ENCODE measurements at regions not wholly inside any gene's neighbourhood (a gene's known extent, or its start where the extent isn't known, plus 50 kb on each side); places are given as distances from the start of the nearest gene placed in this dataset.
"Not testable (repeated sequence)": the region's sequence is repeated elsewhere in the genome, so short reads cannot be mapped to it uniquely, and the experiment has no call there.

- POLR2A ChIA-PET: no interaction called here
- H3K27me3 Mint-ChIP-seq: peaks cover 4% of the 10 kb centered on the region
- no peaks in the 10 kb centered on the region for H3K4me1 Mint-ChIP-seq (ENCODE audit: low read depth)
Observed at GRCh38 chr1:58189453-58189852, 357.1 kb downstream of the OMA1 start.

GRCh38 chr1:58183286-58183685, 363.2 kb downstream of the OMA1 start:
- Mint-ChIP-seq H3K27me3 (peaks cover 3% of the 10 kb centered on the region), H3K4me1 (ENCODE audit: low read depth) (no peaks in the 10 kb centered on the region), H3K36me3 (no peaks in the 10 kb centered on the region), H3K4me3 (no peak overlapping the region), H3K9me3 (peaks cover 20% of the 10 kb centered on the region), H3K27ac (no peak overlapping the region)
- ChIA-PET POLR2A (no interaction called here), CTCF (no interaction called here)
- no peak for DNase-seq
- intact Hi-C loops (cut with micrococcal nuclease): no loop called here

More at GRCh38 chr1:58189453-58189852, 357.1 kb downstream of the OMA1 start:
- CTCF ChIA-PET: no interaction called here
- Mint-ChIP-seq H3K27ac (no peak overlapping the region), H3K9me3 (no peaks in the 10 kb centered on the region), H3K36me3 (no peaks in the 10 kb centered on the region), H3K4me3 (no peak overlapping the region)
- intact Hi-C loops (cut with micrococcal nuclease): no loop called here
- no peak for DNase-seq

- Mint-ChIP-seq H3K36me3 (no peaks in the 10 kb centered on the region), H3K4me3 (no peak overlapping the region), H3K9me3 (peaks cover 20% of the 10 kb centered on the region), H3K27me3 (no peaks in the 10 kb centered on the region), H3K27ac (no peak overlapping the region), H3K4me1 (ENCODE audit: low read depth) (no peaks in the 10 kb centered on the region)
- ChIA-PET POLR2A (no interaction called here), CTCF (no interaction called here)
- DNase-seq: no peak
- intact Hi-C loops (cut with micrococcal nuclease): no loop called here
Observed at GRCh38 chr1:58180537-58180936, 366.0 kb downstream of the OMA1 start.

GRCh38 chr1:58169160-58169559, 377.4 kb downstream of the OMA1 start:
- H3K27me3 Mint-ChIP-seq; H3K36me3 Mint-ChIP-seq; intact Hi-C loops (cut with micrococcal nuclease); H3K9me3 Mint-ChIP-seq; H3K4me3 Mint-ChIP-seq; H3K4me1 Mint-ChIP-seq (ENCODE audit: low read depth); CTCF ChIA-PET; POLR2A ChIA-PET; H3K27ac Mint-ChIP-seq; DNase-seq: not testable (repeated sequence)

- H3K27ac Mint-ChIP-seq; H3K4me3 Mint-ChIP-seq; CTCF ChIA-PET; intact Hi-C loops (cut with micrococcal nuclease); H3K27me3 Mint-ChIP-seq; H3K9me3 Mint-ChIP-seq; DNase-seq; H3K4me1 Mint-ChIP-seq (ENCODE audit: low read depth); H3K36me3 Mint-ChIP-seq: not testable (repeated sequence)
- POLR2A ChIA-PET: interaction anchor here (0.7 kb wide), 1 partner anchor 151 kb away, joined by 3 read pairs; no protein-coding TSS in a partner anchor
Observed at GRCh38 chr1:58167131-58167530, 379.4 kb downstream of the OMA1 start.

GRCh38 chr1:58166417-58166816, 380.1 kb downstream of the OMA1 start:
- ChIA-PET POLR2A (interaction anchor here (0.7 kb wide), 1 partner anchor 150 kb away, joined by 3 read pairs; no protein-coding TSS in a partner anchor), CTCF (no interaction called here)
- Mint-ChIP-seq H3K4me1 (ENCODE audit: low read depth) (no peaks in the 10 kb centered on the region), H3K4me3 (no peak overlapping the region), H3K9me3 (peaks cover 6% of the 10 kb centered on the region), H3K27ac (no peak overlapping the region), H3K27me3 (no peaks in the 10 kb centered on the region), H3K36me3 (no peaks in the 10 kb centered on the region)
- no peak for DNase-seq
- intact Hi-C loops (cut with micrococcal nuclease): no loop called here

- Mint-ChIP-seq H3K27me3 (no peaks in the 10 kb centered on the region), H3K27ac (no peak overlapping the region), H3K4me3 (no peak overlapping the region), H3K4me1 (ENCODE audit: low read depth) (no peaks in the 10 kb centered on the region), H3K36me3 (no peaks in the 10 kb centered on the region), H3K9me3 (peaks cover 6% of the 10 kb centered on the region)
- ChIA-PET POLR2A (no interaction called here), CTCF (no interaction called here)
- intact Hi-C loops (cut with micrococcal nuclease): no loop called here
- no peak for DNase-seq
Observed at GRCh38 chr1:58165073-58165472, 381.5 kb downstream of the OMA1 start.

- Mint-ChIP-seq H3K9me3 (peaks cover 6% of the 10 kb centered on the region), H3K27me3 (no peaks in the 10 kb centered on the region), H3K4me1 (ENCODE audit: low read depth) (no peaks in the 10 kb centered on the region), H3K4me3 (no peak overlapping the region), H3K36me3 (no peaks in the 10 kb centered on the region), H3K27ac (no peak overlapping the region)
- ChIA-PET CTCF (interaction anchor here (0.7 to 1.3 kb wide), 3 partner anchors 8 to 1331 kb away, joined by 3 to 4 read pairs (median 4); no protein-coding TSS in a partner anchor), POLR2A (no interaction called here)
- DNase-seq: no peak
- intact Hi-C loops (cut with micrococcal nuclease): loop anchor here (2.0 kb wide), 1 partner anchor 1330 kb away; no protein-coding TSS in a partner anchor
Observed at GRCh38 chr1:58162952-58163550, 383.5 kb downstream of the OMA1 start.

GRCh38 chr1:58159434-58159830, 387.1 kb downstream of the OMA1 start:
- H3K4me1 Mint-ChIP-seq (ENCODE audit: low read depth): no peaks in the 10 kb centered on the region
- H3K36me3 Mint-ChIP-seq: no peaks in the 10 kb centered on the region
- H3K27me3 Mint-ChIP-seq: no peaks in the 10 kb centered on the region
- no peaks in the 10 kb centered on the region for H3K9me3 Mint-ChIP-seq
- H3K4me3 Mint-ChIP-seq: no peak overlapping the region
- ChIA-PET POLR2A (no interaction called here), CTCF (no interaction called here)
- intact Hi-C loops (cut with micrococcal nuclease): no loop called here
- H3K27ac Mint-ChIP-seq: no peak overlapping the region
- no peak for DNase-seq

- Mint-ChIP-seq H3K4me3 (no peak overlapping the region), H3K36me3 (no peaks in the 10 kb centered on the region), H3K27ac (no peak overlapping the region), H3K9me3 (no peaks in the 10 kb centered on the region), H3K4me1 (ENCODE audit: low read depth) (no peaks in the 10 kb centered on the region), H3K27me3 (no peaks in the 10 kb centered on the region)
- intact Hi-C loops (cut with micrococcal nuclease): no loop called here
- POLR2A ChIA-PET: no interaction called here
- CTCF ChIA-PET: no interaction called here
- DNase-seq: no peak
Observed at GRCh38 chr1:58158506-58159433, 387.8 kb downstream of the OMA1 start.

- intact Hi-C loops (cut with micrococcal nuclease): no loop called here
- DNase-seq: no peak
- H3K27ac Mint-ChIP-seq: no peak overlapping the region
- CTCF ChIA-PET: no interaction called here
- POLR2A ChIA-PET: no interaction called here
- H3K27me3 Mint-ChIP-seq: no peaks in the 10 kb centered on the region
- no peaks in the 10 kb centered on the region for H3K36me3 Mint-ChIP-seq
- no peak overlapping the region for H3K4me3 Mint-ChIP-seq
- H3K9me3 Mint-ChIP-seq: no peaks in the 10 kb centered on the region
- no peaks in the 10 kb centered on the region for H3K4me1 Mint-ChIP-seq (ENCODE audit: low read depth)
Observed at GRCh38 chr1:58158016-58158415, 388.5 kb downstream of the OMA1 start.

GRCh38 chr1:58157256-58157655, 389.3 kb downstream of the OMA1 start:
- no peak overlapping the region for H3K4me3 Mint-ChIP-seq
- no peaks in the 10 kb centered on the region for H3K27me3 Mint-ChIP-seq
- CTCF ChIA-PET: no interaction called here
- intact Hi-C loops (cut with micrococcal nuclease): no loop called here
- H3K27ac Mint-ChIP-seq: no peak overlapping the region
- H3K9me3 Mint-ChIP-seq: no peaks in the 10 kb centered on the region
- H3K36me3 Mint-ChIP-seq: no peaks in the 10 kb centered on the region
- DNase-seq: no peak
- H3K4me1 Mint-ChIP-seq (ENCODE audit: low read depth): no peaks in the 10 kb centered on the region
- POLR2A ChIA-PET: no interaction called here

- POLR2A ChIA-PET: no interaction called here
- Mint-ChIP-seq H3K27ac (no peak overlapping the region), H3K27me3 (no peaks in the 10 kb centered on the region), H3K36me3 (no peaks in the 10 kb centered on the region), H3K9me3 (no peaks in the 10 kb centered on the region), H3K4me3 (no peak overlapping the region), H3K4me1 (ENCODE audit: low read depth) (no peaks in the 10 kb centered on the region)
- no peak for DNase-seq
- intact Hi-C loops (cut with micrococcal nuclease): no loop called here
- CTCF ChIA-PET: no interaction called here
Observed at GRCh38 chr1:58156831-58157230, 389.7 kb downstream of the OMA1 start.
